C4-2B (cell line): ENCODE measurements at regions not wholly inside any gene's neighbourhood (a gene's known extent, or its start where the extent isn't known, plus 50 kb on each side); places are given as distances from the start of the nearest gene placed in this dataset.

ENCODE experiments used
- H3K27ac ChIP-seq: fragments of 450-650 bp; 2 replicates; pipeline ENCODE4 v1.5.1; 2017
- ZFX ChIP-seq: fragments of 450-650 bp; IDR thresholded peaks from 2 replicates; pipeline ENCODE4 v1.6.1; 2017
- TF ChIP-seq, protein P1 (sequence below): fragments of 450-650 bp; conservative IDR thresholded peaks from 2 replicates; pipeline ENCODE4 v1.5.1; 2017; ENCODE audit warnings: mild to moderate bottlenecking

DNA sequence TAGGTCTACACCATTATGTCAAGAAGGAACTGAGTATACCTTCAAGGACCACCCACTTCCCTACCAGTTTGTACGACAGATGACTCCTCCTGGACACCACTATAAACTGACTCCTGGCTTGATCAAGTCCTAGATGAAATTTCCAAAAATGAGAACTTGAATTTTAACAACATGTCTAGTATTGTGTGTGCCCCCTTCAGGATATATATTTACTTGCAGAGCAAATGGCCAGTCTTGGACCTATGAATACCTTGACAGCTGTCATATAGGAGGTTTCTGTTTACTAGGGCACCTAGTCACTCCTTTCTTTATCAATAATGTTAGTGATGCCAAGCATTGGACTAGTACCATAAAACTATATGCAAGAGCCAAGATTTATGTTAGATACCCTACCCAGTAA lies 94.1 kb upstream of the TMEM26 start:
- TF ChIP-seq ZFX: no peak
- TF ChIP-seq, protein P1, sequence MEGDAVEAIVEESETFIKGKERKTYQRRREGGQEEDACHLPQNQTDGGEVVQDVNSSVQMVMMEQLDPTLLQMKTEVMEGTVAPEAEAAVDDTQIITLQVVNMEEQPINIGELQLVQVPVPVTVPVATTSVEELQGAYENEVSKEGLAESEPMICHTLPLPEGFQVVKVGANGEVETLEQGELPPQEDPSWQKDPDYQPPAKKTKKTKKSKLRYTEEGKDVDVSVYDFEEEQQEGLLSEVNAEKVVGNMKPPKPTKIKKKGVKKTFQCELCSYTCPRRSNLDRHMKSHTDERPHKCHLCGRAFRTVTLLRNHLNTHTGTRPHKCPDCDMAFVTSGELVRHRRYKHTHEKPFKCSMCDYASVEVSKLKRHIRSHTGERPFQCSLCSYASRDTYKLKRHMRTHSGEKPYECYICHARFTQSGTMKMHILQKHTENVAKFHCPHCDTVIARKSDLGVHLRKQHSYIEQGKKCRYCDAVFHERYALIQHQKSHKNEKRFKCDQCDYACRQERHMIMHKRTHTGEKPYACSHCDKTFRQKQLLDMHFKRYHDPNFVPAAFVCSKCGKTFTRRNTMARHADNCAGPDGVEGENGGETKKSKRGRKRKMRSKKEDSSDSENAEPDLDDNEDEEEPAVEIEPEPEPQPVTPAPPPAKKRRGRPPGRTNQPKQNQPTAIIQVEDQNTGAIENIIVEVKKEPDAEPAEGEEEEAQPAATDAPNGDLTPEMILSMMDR: no peak

DNA sequence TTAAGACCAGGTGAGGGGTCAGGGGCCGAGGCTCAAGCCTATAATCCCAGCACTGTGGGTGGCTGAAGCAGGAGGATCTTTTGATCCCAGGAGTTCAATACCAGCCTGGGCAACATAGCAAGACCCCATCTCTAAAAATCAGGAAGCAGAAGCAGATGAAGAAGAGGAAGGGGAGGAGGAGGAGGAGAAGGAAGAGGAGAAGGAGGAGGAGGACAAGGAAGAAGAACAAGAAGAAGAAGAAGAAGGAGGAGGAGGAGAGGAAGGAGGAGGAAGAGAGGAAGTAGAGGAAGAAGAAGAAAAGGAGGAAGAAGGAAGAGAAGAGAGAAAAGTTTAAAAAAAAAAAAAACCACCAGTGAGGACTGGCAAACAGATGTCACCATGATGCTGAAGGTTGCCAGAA lies 92.0 kb upstream of the TMEM26 start:
- TF ChIP-seq ZFX: no peak
- TF ChIP-seq, protein P1: no peak
- no peak overlapping the region for H3K27ac ChIP-seq

More for the DNA sequence above, 94.1 kb upstream of the TMEM26 start:
- H3K27ac ChIP-seq: no peak overlapping the region

DNA sequence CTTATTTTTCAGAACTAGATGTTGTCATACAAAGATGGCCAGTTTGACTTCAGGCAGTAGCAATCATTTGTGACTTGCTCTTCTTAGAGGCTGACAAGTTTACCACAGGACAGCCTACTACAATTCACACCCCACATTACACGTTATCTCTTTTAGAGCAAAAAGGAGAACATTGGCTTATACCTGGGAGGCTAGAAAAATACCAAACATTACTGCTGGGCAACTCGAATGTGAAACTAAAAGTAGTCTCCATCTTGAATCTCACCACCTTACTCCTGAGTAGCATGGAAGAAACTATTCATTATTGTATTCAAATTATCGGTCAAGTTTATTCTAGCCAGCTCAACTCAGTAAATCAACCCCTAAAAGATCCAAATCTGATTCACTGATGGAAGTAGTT lies 90.7 kb upstream of the TMEM26 start:
- H3K27ac ChIP-seq: no peak overlapping the region
- TF ChIP-seq, protein P1: no peak
- TF ChIP-seq ZFX: no peak

DNA sequence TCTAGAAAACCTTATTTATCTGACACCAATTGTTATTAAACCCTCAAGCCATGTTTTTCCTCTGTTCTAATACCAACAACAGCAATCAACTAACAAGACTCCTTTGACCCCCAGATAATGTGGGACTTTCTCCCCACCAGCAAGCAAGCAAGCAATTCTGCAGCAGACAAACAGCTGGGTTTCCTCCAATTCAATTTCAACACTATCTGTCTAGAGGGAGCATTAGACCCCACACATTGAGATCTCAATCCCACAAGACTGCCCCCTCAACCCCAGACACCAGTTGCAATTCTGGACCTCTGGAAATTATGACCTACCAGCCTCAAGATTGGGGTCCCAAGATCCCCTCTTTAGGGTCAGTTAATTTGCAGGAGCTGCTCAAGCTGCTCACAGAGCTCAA lies 89.4 kb upstream of the TMEM26 start:
- no peak for TF ChIP-seq ZFX
- TF ChIP-seq, protein P1: no peak
- no peak overlapping the region; the same call in 1 of the 2 replicates for H3K27ac ChIP-seq

DNA sequence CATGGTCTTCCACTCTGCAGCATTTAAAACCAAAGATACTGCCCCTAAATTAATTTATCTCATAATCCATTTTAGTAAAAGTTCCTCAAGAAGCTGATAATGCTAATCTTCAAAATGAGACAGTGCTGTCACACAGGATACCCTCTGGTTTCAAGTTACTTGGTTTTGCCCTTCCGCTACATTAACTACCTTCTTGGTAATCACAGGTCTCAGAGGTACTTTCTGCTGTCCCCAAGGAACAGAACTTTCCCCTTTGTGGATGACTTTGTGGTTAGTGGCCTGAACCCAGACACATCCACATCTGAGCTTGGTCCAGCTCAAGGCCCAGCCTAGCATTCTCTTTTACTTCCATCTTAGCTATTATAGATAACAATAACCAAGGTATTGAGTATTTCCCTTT lies 88.8 kb upstream of the TMEM26 start:
- no peak for TF ChIP-seq ZFX
- TF ChIP-seq, protein P1: no peak
- H3K27ac ChIP-seq: no peak overlapping the region

DNA sequence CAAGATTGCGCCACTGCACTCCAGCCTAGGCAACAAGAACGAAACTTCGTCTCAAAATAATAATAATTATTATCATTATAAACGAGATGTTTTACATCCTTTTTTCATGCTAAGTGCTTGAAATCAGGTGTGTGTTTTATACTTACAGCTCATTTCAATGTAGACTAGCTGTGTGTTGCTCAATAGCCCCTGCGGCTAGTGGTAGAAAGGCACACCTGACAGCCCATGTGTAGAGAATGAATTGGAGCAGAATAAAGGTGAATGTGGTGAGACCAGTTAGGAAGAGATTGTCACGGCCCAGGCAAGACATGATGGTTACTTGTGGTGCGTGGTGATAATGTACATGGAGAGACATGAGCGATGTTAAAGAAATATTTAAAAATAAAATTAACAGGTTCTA lies 86.7 kb upstream of the TMEM26 start:
- no peak for TF ChIP-seq ZFX
- TF ChIP-seq, protein P1: no peak

DNA sequence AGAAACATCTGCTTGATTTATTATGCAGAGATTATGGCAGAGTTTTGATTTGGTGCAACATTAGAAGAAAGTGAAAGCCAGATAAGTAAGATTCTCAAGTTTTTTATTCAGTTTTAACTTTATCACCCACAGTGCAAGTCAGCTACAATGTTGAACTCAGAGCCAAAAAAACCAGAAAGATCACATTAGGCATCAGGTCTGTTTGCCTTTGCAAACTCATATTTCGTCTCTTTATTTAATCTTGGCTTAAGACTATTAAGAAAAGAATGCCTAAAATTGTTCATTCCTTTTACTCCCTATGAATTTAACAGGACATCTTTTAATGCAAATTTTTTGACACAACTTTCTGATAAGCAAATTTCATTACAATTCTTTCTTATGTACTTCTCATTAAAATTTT lies 76.0 kb upstream of the TMEM26 start:
- no peak for TF ChIP-seq ZFX
- TF ChIP-seq, protein P1: no peak

More for the DNA sequence above, 86.7 kb upstream of the TMEM26 start:
- H3K27ac ChIP-seq: no peak overlapping the region

More for the DNA sequence above, 76.0 kb upstream of the TMEM26 start:
- no peak overlapping the region for H3K27ac ChIP-seq
